HCT116 (cell line): ENCODE measurements at regions not wholly inside any gene's neighbourhood (a gene's known extent, or its start where the extent isn't known, plus 50 kb on each side); places are given as distances from the start of the nearest gene placed in this dataset.

Source experiments
- ATAC-seq: fragments of 200-7000 bp; cut with Tn5 transposase; 2 replicates; pipeline ENCODE4 v1.9.1; 2020; ENCODE audit warnings: mild to moderate bottlenecking, moderate library complexity
- BruUV-seq: library from RNA; stranded (reverse); fragments of 400-500 nt; replicated peaks from 2 replicates; lab custom pipeline; 2021; lab: Mats Ljungman, UMichigan
- CTCF ChIA-PET: fragments of 300-600 bp; sonication (Branson Sonifier 250); formaldehyde crosslinking; loops from one replicate; lab custom pipeline; 2021; ENCODE audit warnings: antibody characterized with exemption; lab: Charles Lee
- POLR2A ChIA-PET: fragments of 300-600, 350-600 bp; sonication (Branson Sonifier 250); formaldehyde crosslinking; loops from one replicate; lab custom pipeline; 2021; ENCODE audit warnings: antibody characterized with exemption; lab: Charles Lee
- RAD21 ChIA-PET, 2 experiments: fragments of 300-600 bp; sonication (Branson Sonifier 250); formaldehyde crosslinking; loops; one replicate each; lab custom pipeline; 2023; ENCODE audit warnings: low total read pairs in 2 of 2; ENCODE audit not compliant: uncharacterized antibody in 2 of 2, unreplicated experiment in 2 of 2, low non-redundant PET in 1 of 2; lab: Charles Lee
- DNase-seq: peaks from one replicate; pipeline ENCODE4 v3.0.0-alpha.2; 2010; ENCODE audit warnings: low read depth, low spot score
- H2AFZ ChIP-seq: fragments of 200-600 bp; shearing (Covaris generic), sonication (generic); 2 replicates; pipeline ENCODE4 v1.6.1; 2017; ENCODE audit warnings: low read depth, mixed run types, mixed read lengths, antibody characterized with exemption, low read length; ENCODE audit not compliant: poor library complexity, severe bottlenecking
- H3K27ac ChIP-seq: 2 replicates; pipeline ENCODE4 v1.5.1; 2012; ENCODE audit warnings: low read depth, low read length
- H3K27me3 ChIP-seq: fragments of 200-600 bp; sonication (generic); 2 replicates; pipeline ENCODE4 v1.6.1; 2016; ENCODE audit warnings: mixed run types, low read length, mixed read lengths; ENCODE audit not compliant: insufficient read depth
- H3K36me3 ChIP-seq, 2 experiments: fragments of 200-500 bp in 1 of 2; fragments of 200-600 bp in 1 of 2; sonication (Bioruptor generic) in 1 of 2; sonication (generic) in 1 of 2; 2 replicates each; pipeline versions ENCODE4 v1.5.1 to v1.6.1; 2014 to 2016; ENCODE audit warnings: low read length in 2 of 2, inconsistent platforms in 1 of 2, mixed read lengths in 1 of 2, mixed run types in 1 of 2; ENCODE audit not compliant: insufficient read depth in 2 of 2, control insufficient read depth in 1 of 2
- H3K4me1 ChIP-seq, 2 experiments: fragments of 200-600 bp in 1 of 2; sonication (generic) in 1 of 2; 2 replicates each; pipeline versions ENCODE4 v1.5.1 to v1.6.1; 2012 to 2017; ENCODE audit warnings: low read length in 2 of 2, inconsistent platforms in 1 of 2, mild to moderate bottlenecking in 1 of 2, mixed read lengths in 1 of 2, mixed run types in 1 of 2, moderate library complexity in 1 of 2; ENCODE audit not compliant: insufficient read depth in 2 of 2, control insufficient read depth in 1 of 2
- H3K4me2 ChIP-seq: fragments of 200-600 bp; sonication (generic); 2 replicates; pipeline ENCODE4 v1.6.1; 2017; ENCODE audit warnings: mixed run types, low read length, mixed read lengths
- H3K4me3 ChIP-seq, 2 experiments: fragments of 200-600 bp in 1 of 2; sonication (generic) in 1 of 2; replicated peaks in 1 of 2; 2 replicates each; pipeline ENCODE4 v1.5.1; 2011 to 2016; ENCODE audit warnings: low read length in 2 of 2, control low read depth in 1 of 2, low read depth in 1 of 2, mild to moderate bottlenecking in 1 of 2, mixed read lengths in 1 of 2, mixed run types in 1 of 2
- H3K79me2 ChIP-seq: fragments of 200-600 bp; sonication (generic); 2 replicates; pipeline ENCODE4 v1.6.1; 2017; ENCODE audit warnings: mild to moderate bottlenecking, mixed run types, low read length, moderate library complexity, mixed read lengths; ENCODE audit not compliant: insufficient read depth
- H3K9ac ChIP-seq: fragments of 200-600 bp; sonication (generic); 2 replicates; pipeline ENCODE4 v1.6.1; 2016; ENCODE audit warnings: low read length, mixed read lengths
- H3K9me2 ChIP-seq: fragments of 200-600 bp; sonication (generic), shearing (Covaris generic); 2 replicates; pipeline ENCODE4 v1.6.1; 2017; ENCODE audit warnings: mixed run types, mild to moderate bottlenecking, moderate library complexity; ENCODE audit not compliant: insufficient read depth
- H3K9me3 ChIP-seq, 2 experiments: fragments of 200-500 bp in 1 of 2; fragments of 200-600 bp in 1 of 2; sonication (Bioruptor generic) in 1 of 2; sonication (generic) in 1 of 2; 2 replicates each; pipeline ENCODE4 v1.6.1; 2014 to 2017; ENCODE audit warnings: low read length in 2 of 2, mixed read lengths in 2 of 2, inconsistent platforms in 1 of 2, low read depth in 1 of 2, mild to moderate bottlenecking in 1 of 2, mixed run types in 1 of 2, moderate library complexity in 1 of 2; ENCODE audit not compliant: control insufficient read depth in 1 of 2, insufficient read depth in 1 of 2
- H4K20me1 ChIP-seq: fragments of 200-600 bp; sonication (generic), shearing (Covaris generic); 2 replicates; pipeline ENCODE4 v1.6.1; 2017; ENCODE audit warnings: mixed run types, mild to moderate bottlenecking, moderate library complexity; ENCODE audit not compliant: insufficient read depth
- EGR1 ChIP-seq: IDR thresholded peaks from 2 replicates; pipeline ENCODE4 v1.6.1; 2012; ENCODE audit warnings: low read depth
- ELF1 ChIP-seq: IDR thresholded peaks from 2 replicates; pipeline ENCODE4 v1.6.1; 2012; ENCODE audit warnings: low read depth, borderline replicate concordance
- EZH2phosphoT487 ChIP-seq: fragments of 200-600 bp; IDR thresholded peaks from 2 replicates; pipeline ENCODE4 v1.6.1; 2018; ENCODE audit warnings: antibody characterized with exemption, borderline replicate concordance
- JUND ChIP-seq: IDR thresholded peaks from 2 replicates; pipeline ENCODE4 v1.6.1; 2012
- POLR2AphosphoS5 ChIP-seq: IDR thresholded peaks from 2 replicates; pipeline ENCODE4 v1.6.1; 2011; ENCODE audit warnings: mild to moderate bottlenecking, low read depth, low read length, moderate library complexity
- SRF ChIP-seq: IDR thresholded peaks from 2 replicates; pipeline ENCODE4 v1.6.1; 2012; ENCODE audit warnings: low read depth
- ZNF274 ChIP-seq: fragments of 200-500 bp; sonication (Bioruptor generic); IDR thresholded peaks from 2 replicates; pipeline ENCODE4 v1.6.1; 2014; ENCODE audit warnings: mild to moderate bottlenecking, low read depth, low read length, inconsistent platforms
- intact Hi-C: fragments of 100-400 bp; cut with micrococcal nuclease; formaldehyde crosslinking; loops from 2 replicates; pipeline ENCODE4 v1.10.0; 2022
- TF ChIP-seq, protein P1 (sequence below), 3 experiments: fragments of 200-600 bp in 1 of 3; sonication (generic) in 1 of 3; IDR thresholded peaks in 2 of 3; conservative IDR thresholded peaks in 1 of 3; 2 replicates each; pipeline ENCODE4 v1.5.1; 2012 to 2017; ENCODE audit warnings: low read depth in 2 of 3, low read length in 2 of 3, antibody characterized with exemption in 1 of 3, borderline replicate concordance in 1 of 3, control low read depth in 1 of 3, mild to moderate bottlenecking in 1 of 3, mixed read lengths in 1 of 3, mixed run types in 1 of 3, moderate library complexity in 1 of 3; ENCODE audit not compliant: insufficient read depth in 1 of 3

DNA sequence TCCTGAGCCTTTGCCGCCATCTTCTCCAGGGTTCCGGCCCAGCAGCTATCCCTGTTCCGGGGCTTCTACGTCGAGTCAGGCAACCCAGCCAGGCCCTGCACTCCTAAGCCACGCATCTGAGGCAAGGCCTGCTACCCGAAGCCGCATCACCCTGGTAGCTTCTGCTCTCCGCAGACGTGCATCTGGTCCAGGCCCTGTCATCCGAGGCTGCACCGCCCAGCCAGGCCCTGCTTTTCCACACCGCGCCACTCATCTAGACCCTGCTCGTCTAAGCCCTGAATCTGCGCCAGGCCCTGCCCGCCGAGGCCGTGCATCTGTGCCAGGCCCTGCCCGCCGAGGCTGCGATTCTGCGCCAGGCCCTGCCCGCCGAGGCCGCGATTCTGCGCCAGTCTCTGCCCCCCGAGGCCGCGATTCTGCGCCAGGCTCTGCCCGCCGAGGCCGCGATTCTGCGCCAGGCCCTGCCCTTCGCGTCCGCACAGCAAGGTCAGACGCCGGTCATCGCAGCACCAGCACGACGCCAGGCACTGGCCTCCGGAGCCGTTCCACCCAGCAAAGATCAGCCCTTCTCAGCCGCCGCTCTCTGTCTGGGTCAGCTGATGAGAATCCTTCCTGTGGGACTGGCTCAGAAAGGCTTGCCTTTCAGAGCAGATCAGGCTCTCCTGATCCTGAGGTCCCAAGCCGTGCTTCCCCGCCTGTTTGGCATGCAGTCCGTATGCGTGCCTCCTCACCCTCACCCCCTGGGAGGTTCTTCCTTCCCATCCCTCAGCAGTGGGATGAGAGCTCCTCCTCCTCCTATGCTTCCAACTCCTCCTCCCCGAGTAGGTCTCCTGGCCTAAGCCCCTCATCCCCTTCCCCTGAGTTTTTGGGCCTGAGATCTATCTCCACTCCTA lies 75.1 kb downstream of the NUDT10 start:
- Histone ChIP-seq H3K9ac (no peak overlapping the region), H4K20me1 (no peaks in the 10 kb centered on the region), H3K36me3 (no peaks in the 10 kb centered on the region), H3K9me3 (no peaks in the 10 kb centered on the region), H3K9me2 (no peaks in the 10 kb centered on the region), H3K27ac (no peak overlapping the region), H3K4me1 (no peaks in the 10 kb centered on the region), H3K27me3 (no peaks in the 10 kb centered on the region), H3K4me3 (no peak overlapping the region), H3K79me2 (no peaks in the 10 kb centered on the region), H3K4me2 (no peak overlapping the region), H2AFZ (no peak overlapping the region)
- ChIA-PET POLR2A (no interaction called here), RAD21 (no interaction called here), CTCF (no interaction called here)
- ATAC-seq, result no peak
- no peak for DNase-seq
- TF ChIP-seq ELF1 (no peak), EGR1 (no peak), EZH2phosphoT487 (no peak), ZNF274 (no peak), SRF (no peak), POLR2AphosphoS5 (no peak), JUND (no peak)
- TF ChIP-seq, protein P1, sequence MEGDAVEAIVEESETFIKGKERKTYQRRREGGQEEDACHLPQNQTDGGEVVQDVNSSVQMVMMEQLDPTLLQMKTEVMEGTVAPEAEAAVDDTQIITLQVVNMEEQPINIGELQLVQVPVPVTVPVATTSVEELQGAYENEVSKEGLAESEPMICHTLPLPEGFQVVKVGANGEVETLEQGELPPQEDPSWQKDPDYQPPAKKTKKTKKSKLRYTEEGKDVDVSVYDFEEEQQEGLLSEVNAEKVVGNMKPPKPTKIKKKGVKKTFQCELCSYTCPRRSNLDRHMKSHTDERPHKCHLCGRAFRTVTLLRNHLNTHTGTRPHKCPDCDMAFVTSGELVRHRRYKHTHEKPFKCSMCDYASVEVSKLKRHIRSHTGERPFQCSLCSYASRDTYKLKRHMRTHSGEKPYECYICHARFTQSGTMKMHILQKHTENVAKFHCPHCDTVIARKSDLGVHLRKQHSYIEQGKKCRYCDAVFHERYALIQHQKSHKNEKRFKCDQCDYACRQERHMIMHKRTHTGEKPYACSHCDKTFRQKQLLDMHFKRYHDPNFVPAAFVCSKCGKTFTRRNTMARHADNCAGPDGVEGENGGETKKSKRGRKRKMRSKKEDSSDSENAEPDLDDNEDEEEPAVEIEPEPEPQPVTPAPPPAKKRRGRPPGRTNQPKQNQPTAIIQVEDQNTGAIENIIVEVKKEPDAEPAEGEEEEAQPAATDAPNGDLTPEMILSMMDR (IDR thresholded peaks at IDR 0.05 in 2 of 3, conservative IDR thresholded peaks at IDR 0.05 in 1 of 3; ENCODE audit: borderline replicate concordance in 1 of 3, insufficient read depth in 1 of 3, low read depth in 2 of 3, low read length in 2 of 3), result no peak
- BruUV-seq, result no TSS peak
- intact Hi-C loops, result no loop called here
